Astrocyte (in vitro differentiated cells and primary cell): ENCODE measurements at regions not wholly inside any gene's neighbourhood (a gene's known extent, or its start where the extent isn't known, plus 50 kb on each side); places are given as distances from the start of the nearest gene placed in this dataset.

Source experiments
- DNase-seq: peaks from one replicate; pipeline ENCODE4 v3.0.0-alpha.2; 2010; ENCODE audit warnings: low read depth
- FAIRE-seq: peaks from 2 replicates; lab custom pipeline; 2011; peaks lifted over from hg19 to GRCh38; lab: Jason Lieb, UNC
- H2AFZ ChIP-seq: 2 replicates; pipeline ENCODE4 v1.6.0; 2012; ENCODE audit warnings: low read depth, low read length, inconsistent platforms
- H3K27ac ChIP-seq: 2 replicates; pipeline ENCODE4 v1.5.1; 2011; ENCODE audit warnings: low read depth, low read length, inconsistent platforms
- H3K27me3 ChIP-seq: 2 replicates; pipeline ENCODE4 v1.6.0; 2011; ENCODE audit warnings: low read length, inconsistent platforms; ENCODE audit not compliant: insufficient read depth
- H3K36me3 ChIP-seq: 2 replicates; pipeline ENCODE4 v1.5.1; 2011; ENCODE audit warnings: low read length, inconsistent platforms; ENCODE audit not compliant: insufficient read depth
- H3K4me1 ChIP-seq: 2 replicates; pipeline ENCODE4 v1.5.1; 2011; ENCODE audit warnings: low read length, inconsistent platforms; ENCODE audit not compliant: insufficient read depth
- H3K4me2 ChIP-seq: 2 replicates; pipeline ENCODE4 v1.6.0; 2012; ENCODE audit warnings: low read length, inconsistent platforms
- H3K4me3 ChIP-seq: 2 replicates; pipeline ENCODE4 v1.5.1; 2011; ENCODE audit warnings: low read depth, mild to moderate bottlenecking, low read length, inconsistent platforms; ENCODE audit not compliant: insufficient read depth
- H3K79me2 ChIP-seq: 2 replicates; pipeline ENCODE4 v1.6.0; 2012; ENCODE audit warnings: mild to moderate bottlenecking, low read length, inconsistent platforms; ENCODE audit not compliant: insufficient read depth
- H3K9ac ChIP-seq: 2 replicates; pipeline ENCODE4 v1.6.0; 2012; ENCODE audit warnings: mild to moderate bottlenecking, low read length, inconsistent platforms
- H3K9me3 ChIP-seq: 2 replicates; pipeline ENCODE4 v1.5.1; 2012; ENCODE audit warnings: low read depth, mild to moderate bottlenecking, low read length, inconsistent platforms; ENCODE audit not compliant: insufficient read depth
- H4K20me1 ChIP-seq: 2 replicates; pipeline ENCODE4 v1.6.0; 2012; ENCODE audit warnings: low read length, inconsistent platforms; ENCODE audit not compliant: insufficient read depth
- H3K27ac Mint-ChIP-seq: one replicate; pipeline ENCODE4 v1.8.0; 2021; ENCODE audit warnings: mild to moderate bottlenecking, mixed read lengths; ENCODE audit not compliant: unreplicated experiment
- H3K27me3 Mint-ChIP-seq: one replicate; pipeline ENCODE4 v1.8.0; 2021; ENCODE audit warnings: low read depth, mixed read lengths; ENCODE audit not compliant: unreplicated experiment
- H3K36me3 Mint-ChIP-seq: one replicate; pipeline ENCODE4 v1.8.0; 2021; ENCODE audit warnings: low read depth, mixed read lengths; ENCODE audit not compliant: unreplicated experiment
- H3K4me1 Mint-ChIP-seq: one replicate; pipeline ENCODE4 v1.8.0; 2021; ENCODE audit warnings: low read depth, mixed read lengths; ENCODE audit not compliant: unreplicated experiment
- H3K4me3 Mint-ChIP-seq: one replicate; pipeline ENCODE4 v1.8.0; 2021; ENCODE audit warnings: mild to moderate bottlenecking, moderate library complexity, mixed read lengths; ENCODE audit not compliant: unreplicated experiment
- H3K9me3 Mint-ChIP-seq: one replicate; pipeline ENCODE4 v1.8.0; 2021; ENCODE audit warnings: mild to moderate bottlenecking, mixed read lengths; ENCODE audit not compliant: unreplicated experiment
- EZH2 ChIP-seq: IDR thresholded peaks from 2 replicates; pipeline ENCODE4 v1.6.1; 2012; ENCODE audit warnings: mild to moderate bottlenecking, low read length, inconsistent platforms; ENCODE audit not compliant: insufficient read depth
- TF ChIP-seq, protein P1 (sequence below): IDR thresholded peaks from 2 replicates; pipeline ENCODE4 v1.5.1; 2011; ENCODE audit warnings: low read depth, mild to moderate bottlenecking, inconsistent platforms, low read length, moderate library complexity; ENCODE audit not compliant: insufficient read depth

GRCh38 chr17:33777674-33778073, 477.4 kb upstream of the CCL2 start:
- Histone ChIP-seq H3K4me2 (no peak overlapping the region), H3K27ac (no peak overlapping the region), H2AFZ (no peak overlapping the region), H3K9me3 (no peaks in the 10 kb centered on the region), H3K27me3 (no peaks in the 10 kb centered on the region), H3K36me3 (no peaks in the 10 kb centered on the region), H3K4me1 (no peaks in the 10 kb centered on the region), H3K9ac (no peak overlapping the region), H3K79me2 (no peaks in the 10 kb centered on the region), H3K4me3 (no peak overlapping the region), H4K20me1 (no peaks in the 10 kb centered on the region)
- no peak for DNase-seq
- H3K4me3 Mint-ChIP-seq: no peak overlapping the region
- H3K9me3 Mint-ChIP-seq: no peaks in the 10 kb centered on the region
- FAIRE-seq: no peak
- no peaks in the 10 kb centered on the region for H3K36me3 Mint-ChIP-seq
- no peaks in the 10 kb centered on the region for H3K4me1 Mint-ChIP-seq
- TF ChIP-seq, protein P1, sequence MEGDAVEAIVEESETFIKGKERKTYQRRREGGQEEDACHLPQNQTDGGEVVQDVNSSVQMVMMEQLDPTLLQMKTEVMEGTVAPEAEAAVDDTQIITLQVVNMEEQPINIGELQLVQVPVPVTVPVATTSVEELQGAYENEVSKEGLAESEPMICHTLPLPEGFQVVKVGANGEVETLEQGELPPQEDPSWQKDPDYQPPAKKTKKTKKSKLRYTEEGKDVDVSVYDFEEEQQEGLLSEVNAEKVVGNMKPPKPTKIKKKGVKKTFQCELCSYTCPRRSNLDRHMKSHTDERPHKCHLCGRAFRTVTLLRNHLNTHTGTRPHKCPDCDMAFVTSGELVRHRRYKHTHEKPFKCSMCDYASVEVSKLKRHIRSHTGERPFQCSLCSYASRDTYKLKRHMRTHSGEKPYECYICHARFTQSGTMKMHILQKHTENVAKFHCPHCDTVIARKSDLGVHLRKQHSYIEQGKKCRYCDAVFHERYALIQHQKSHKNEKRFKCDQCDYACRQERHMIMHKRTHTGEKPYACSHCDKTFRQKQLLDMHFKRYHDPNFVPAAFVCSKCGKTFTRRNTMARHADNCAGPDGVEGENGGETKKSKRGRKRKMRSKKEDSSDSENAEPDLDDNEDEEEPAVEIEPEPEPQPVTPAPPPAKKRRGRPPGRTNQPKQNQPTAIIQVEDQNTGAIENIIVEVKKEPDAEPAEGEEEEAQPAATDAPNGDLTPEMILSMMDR: no peak
- no peak for TF ChIP-seq EZH2
- H3K27ac Mint-ChIP-seq: no peak overlapping the region
- peaks cover 20% of the 10 kb centered on the region for H3K27me3 Mint-ChIP-seq

DNA sequence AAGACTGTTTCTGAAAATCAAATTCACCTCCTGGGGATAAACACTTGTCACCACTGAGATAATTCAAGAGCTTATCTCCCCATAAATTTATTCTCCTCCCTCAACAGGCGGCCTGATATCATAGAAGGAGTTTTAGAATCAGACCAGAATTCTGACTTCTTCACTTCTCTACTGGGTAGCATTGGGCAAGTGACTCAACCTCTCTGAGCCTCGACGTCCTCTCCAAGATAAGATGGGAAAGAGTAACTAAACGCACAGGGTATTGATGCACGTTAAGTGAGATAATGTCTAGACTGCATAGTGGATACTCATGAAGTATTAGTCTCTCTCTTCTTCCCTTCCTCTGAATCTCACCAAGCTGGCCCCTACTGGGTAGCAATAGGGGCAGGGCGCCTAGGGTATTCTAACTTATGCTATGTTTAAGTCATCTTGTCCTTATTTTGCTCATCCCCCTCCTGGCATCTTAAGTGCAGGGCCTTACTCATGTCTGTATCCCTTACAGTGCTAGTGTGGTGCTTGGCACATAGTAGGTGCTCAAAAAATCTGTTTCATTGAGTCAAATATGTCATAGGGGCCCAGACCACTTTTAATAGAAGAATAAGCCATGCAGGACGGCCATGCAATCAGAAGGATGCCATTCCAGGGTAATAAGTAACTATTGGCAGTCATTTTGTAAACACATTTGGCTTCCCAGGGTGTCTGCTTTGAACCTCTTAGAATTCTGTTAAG, 476.4 kb upstream of the CCL2 start:
- Mint-ChIP-seq H3K9me3 (no peaks in the 10 kb centered on the region), H3K4me1 (no peaks in the 10 kb centered on the region), H3K36me3 (no peaks in the 10 kb centered on the region), H3K4me3 (no peak overlapping the region), H3K27me3 (peaks cover 25% of the 10 kb centered on the region), H3K27ac (no peak overlapping the region)
- no peak for DNase-seq
- TF ChIP-seq, protein P1: no peak
- TF ChIP-seq EZH2: no peak
- H2AFZ ChIP-seq: no peak overlapping the region
- H3K27ac ChIP-seq: no peak overlapping the region
- no peak overlapping the region for H3K9ac ChIP-seq
- no peaks in the 10 kb centered on the region for H3K79me2 ChIP-seq
- no peak overlapping the region for H3K4me3 ChIP-seq
- H3K27me3 ChIP-seq: no peaks in the 10 kb centered on the region
- H3K36me3 ChIP-seq: no peaks in the 10 kb centered on the region
- no peak overlapping the region for H3K4me2 ChIP-seq
- H3K9me3 ChIP-seq: no peaks in the 10 kb centered on the region
- no peaks in the 10 kb centered on the region for H3K4me1 ChIP-seq
- FAIRE-seq: no peak
- H4K20me1 ChIP-seq: no peaks in the 10 kb centered on the region

- Mint-ChIP-seq H3K36me3 (no peaks in the 10 kb centered on the region), H3K4me3 (no peak overlapping the region), H3K9me3 (no peaks in the 10 kb centered on the region), H3K27me3 (peaks cover 27% of the 10 kb centered on the region), H3K4me1 (no peaks in the 10 kb centered on the region), H3K27ac (no peak overlapping the region)
- Histone ChIP-seq H3K36me3 (no peaks in the 10 kb centered on the region), H2AFZ (no peak overlapping the region), H3K4me3 (no peak overlapping the region), H3K79me2 (no peaks in the 10 kb centered on the region), H3K27me3 (no peaks in the 10 kb centered on the region), H3K4me1 (no peaks in the 10 kb centered on the region), H3K9ac (no peak overlapping the region), H3K9me3 (no peaks in the 10 kb centered on the region), H4K20me1 (no peaks in the 10 kb centered on the region), H3K27ac (no peak overlapping the region), H3K4me2 (no peak overlapping the region)
- peak; percentile 35 for DNase-seq
- FAIRE-seq: no peak
- TF ChIP-seq, protein P1: peak; percentile 99
- TF ChIP-seq EZH2: no peak
Observed at GRCh38 chr17:33779234-33779591, 475.9 kb upstream of the CCL2 start.
